GM23338 (cell line): ENCODE measurements at regions not wholly inside any gene's neighbourhood (a gene's known extent, or its start where the extent isn't known, plus 50 kb on each side); places are given as distances from the start of the nearest gene placed in this dataset.

Source experiments
- ATAC-seq: fragments of 200-7000 bp; cut with Tn5 transposase; 3 replicates; pipeline ENCODE4 v1.9.1; 2020
- DNase-seq: peaks from one replicate; pipeline ENCODE4 v3.0.0-alpha.2; 2015; ENCODE audit warnings: low spot score
- H2AFZ ChIP-seq: fragments of 200-600 bp; sonication (generic); 2 replicates; pipeline ENCODE4 v1.8.0; 2016; ENCODE audit warnings: antibody characterized with exemption, mild to moderate bottlenecking, moderate library complexity
- H3F3A ChIP-seq: fragments of 200-600 bp; sonication (generic); replicated peaks from 2 replicates; pipeline ENCODE4 v1.8.0; 2017; ENCODE audit warnings: antibody characterized with exemption, mixed run types, low read depth
- H3K27ac ChIP-seq: fragments of 200-600 bp; sonication (generic); 2 replicates; pipeline ENCODE4 v1.6.1; 2016; ENCODE audit warnings: low read depth
- H3K27me3 ChIP-seq: fragments of 200-600 bp; sonication (generic); 2 replicates; pipeline ENCODE4 v1.8.0; 2016; ENCODE audit warnings: mild to moderate bottlenecking, mixed run types, moderate library complexity; ENCODE audit not compliant: insufficient read depth
- H3K36me3 ChIP-seq: fragments of 200-600 bp; sonication (generic); 2 replicates; pipeline ENCODE4 v1.8.0; 2016; ENCODE audit warnings: mild to moderate bottlenecking; ENCODE audit not compliant: insufficient read depth
- H3K4me1 ChIP-seq: fragments of 200-600 bp; sonication (generic); 2 replicates; pipeline ENCODE4 v1.8.0; 2016; ENCODE audit warnings: mild to moderate bottlenecking, moderate library complexity; ENCODE audit not compliant: insufficient read depth
- H3K4me2 ChIP-seq: fragments of 200-600 bp; sonication (generic); 2 replicates; pipeline ENCODE4 v1.7.1; 2017; ENCODE audit warnings: mixed run types
- H3K4me3 ChIP-seq: fragments of 200-600 bp; sonication (generic); 2 replicates; pipeline ENCODE4 v1.6.1; 2016; ENCODE audit warnings: mixed run types
- H3K79me2 ChIP-seq: fragments of 200-600 bp; sonication (generic); replicated peaks from 2 replicates; pipeline ENCODE4 v1.8.0; 2017; ENCODE audit warnings: mild to moderate bottlenecking; ENCODE audit not compliant: insufficient read depth
- H3K9me2 ChIP-seq: fragments of 200-600 bp; sonication (generic); 2 replicates; pipeline ENCODE4 v1.8.0; 2017; ENCODE audit not compliant: insufficient read depth
- H4K20me1 ChIP-seq: fragments of 200-600 bp; sonication (generic); replicated peaks from 2 replicates; pipeline ENCODE4 v1.8.0; 2017; ENCODE audit warnings: mild to moderate bottlenecking; ENCODE audit not compliant: insufficient read depth
- H3K27ac Mint-ChIP-seq: 2 replicates; pipeline ENCODE4 v1.8.0; 2020; ENCODE audit warnings: inconsistent platforms, mild to moderate bottlenecking, moderate library complexity, mixed read lengths
- H3K27me3 Mint-ChIP-seq: 3 replicates; pipeline ENCODE4 v1.8.0; 2022; ENCODE audit warnings: low read depth, mild to moderate bottlenecking, moderate library complexity, mixed read lengths, inconsistent platforms; ENCODE audit not compliant: insufficient read depth, poor library complexity
- H3K36me3 Mint-ChIP-seq: 3 replicates; pipeline ENCODE4 v1.8.0; 2021; ENCODE audit warnings: low read depth, mild to moderate bottlenecking, inconsistent platforms, moderate library complexity, mixed read lengths
- H3K4me1 Mint-ChIP-seq: 3 replicates; pipeline ENCODE4 v1.8.0; 2020; ENCODE audit warnings: mild to moderate bottlenecking, inconsistent platforms, mixed read lengths
- H3K4me3 Mint-ChIP-seq: 3 replicates; pipeline ENCODE4 v1.8.0; 2021; ENCODE audit warnings: moderate library complexity, mild to moderate bottlenecking, inconsistent platforms, mixed read lengths
- H3K9me3 Mint-ChIP-seq: 3 replicates; pipeline ENCODE4 v1.8.0; 2020; ENCODE audit warnings: moderate library complexity, mild to moderate bottlenecking, inconsistent platforms, mixed read lengths
- CTCF ChIP-seq, 2 experiments: fragments of 200-600 bp in 1 of 2; sonication (generic) in 1 of 2; conservative IDR thresholded peaks; 2 replicates each; pipeline versions ENCODE4 v1.5.1 to v1.6.1; 2016 to 2017; ENCODE audit warnings: antibody characterized with exemption in 2 of 2, low read depth in 2 of 2, mild to moderate bottlenecking in 2 of 2, moderate library complexity in 1 of 2
- ETS1 ChIP-seq: IDR thresholded peaks from 2 replicates; pipeline ENCODE4 v1.6.1; 2016; ENCODE audit warnings: antibody characterized with exemption
- EZH2phosphoT487 ChIP-seq: fragments of 200-600 bp; sonication (generic); IDR thresholded peaks from one replicate; pipeline ENCODE4 v1.8.1; 2018; ENCODE audit warnings: antibody characterized with exemption; ENCODE audit not compliant: unreplicated experiment
- NANOG ChIP-seq: IDR thresholded peaks from 2 replicates; pipeline ENCODE4 v1.6.1; 2016; ENCODE audit warnings: antibody characterized with exemption, borderline replicate concordance
- POLR2AphosphoS5 ChIP-seq: IDR thresholded peaks from 2 replicates; pipeline ENCODE4 v1.6.1; 2016; ENCODE audit warnings: antibody characterized with exemption, low read depth
- REST ChIP-seq: IDR thresholded peaks from one replicate; pipeline ENCODE4 v1.6.1; 2018; ENCODE audit warnings: antibody characterized with exemption; ENCODE audit not compliant: unreplicated experiment
- STAT1 ChIP-seq: IDR thresholded peaks from one replicate; pipeline ENCODE4 v1.6.1; 2016; ENCODE audit warnings: antibody characterized with exemption; ENCODE audit not compliant: unreplicated experiment
- ZNF114 ChIP-seq: fragments of 250-450 bp; sonication (Bioruptor Pico); IDR thresholded peaks from 2 replicates; pipeline ENCODE4 v1.5.0; 2020; ENCODE audit warnings: mild to moderate bottlenecking, moderate library complexity
- ZNF462 ChIP-seq: fragments of 250-450 bp; sonication (Bioruptor Pico); IDR thresholded peaks from 2 replicates; pipeline ENCODE4 v1.5.0; 2020; ENCODE audit warnings: mild to moderate bottlenecking, moderate library complexity

GRCh38 chr2:3902131-3902530, 198.8 kb downstream of the DCDC2C start (continued):
- no peak for TF ChIP-seq REST

- Histone ChIP-seq H3K27me3 (no peaks in the 10 kb centered on the region), H3K79me2 (no peaks in the 10 kb centered on the region), H3K4me2 (no peak overlapping the region), H3K4me3 (no peak overlapping the region), H3K27ac (no peak overlapping the region), H3K9me2 (no peaks in the 10 kb centered on the region), H2AFZ (no peak overlapping the region), H3K36me3 (peaks cover 5% of the 10 kb centered on the region; the same call in 1 of the 2 replicates), H3K4me1 (no peaks in the 10 kb centered on the region), H3F3A (no peaks in the 10 kb centered on the region), H4K20me1 (no peaks in the 10 kb centered on the region)
- H3K4me1 Mint-ChIP-seq: no peaks in the 10 kb centered on the region
- peaks cover 97% of the 10 kb centered on the region for H3K9me3 Mint-ChIP-seq
- DNase-seq: no peak
- peaks cover 24% of the 10 kb centered on the region; the same call in 2 of the 3 replicates for H3K36me3 Mint-ChIP-seq
- no peak for ATAC-seq
- no peak overlapping the region for H3K4me3 Mint-ChIP-seq
- no peaks in the 10 kb centered on the region for H3K27me3 Mint-ChIP-seq
- no peak for TF ChIP-seq ZNF114 (CRISPR knock-in tag)
- no peak for TF ChIP-seq POLR2AphosphoS5
- no peak for TF ChIP-seq NANOG
- TF ChIP-seq STAT1: no peak
- TF ChIP-seq CTCF (conservative IDR thresholded peaks at IDR 0.05; ENCODE audit: low read depth in 2 of 2): no peak
- no peak for TF ChIP-seq REST
- TF ChIP-seq ZNF462 (CRISPR knock-in tag): no peak
- TF ChIP-seq EZH2phosphoT487: no peak
- no peak for TF ChIP-seq ETS1
- H3K27ac Mint-ChIP-seq: no peak overlapping the region
Observed at GRCh38 chr2:3904061-3904460, 200.7 kb downstream of the DCDC2C start.
